Lung (tissue), 11 donors: ENCODE measurements at regions not wholly inside any gene's neighbourhood (a gene's known extent, or its start where the extent isn't known, plus 50 kb on each side); places are given as distances from the start of the nearest gene placed in this dataset.

Source experiments
- ATAC-seq: fragments of 200-7000 bp; cut with Tn5 transposase; one replicate; pipeline ENCODE4 v1.9.1; 2020; ENCODE audit warnings: moderate number of reproducible peaks; ENCODE audit not compliant: insufficient read depth, low FRiP score
- DNase-seq, 3 donors: peaks; one replicate each; pipeline ENCODE4 v3.0.0-alpha.2; 2013 to 2017
- H3K27ac ChIP-seq, 2 donors: one replicate each; pipeline ENCODE4 v1.5.1; 2013; ENCODE audit warnings: mild to moderate bottlenecking in 2 of 2, moderate library complexity in 2 of 2, control low read depth in 1 of 2, inconsistent platforms in 1 of 2, low read depth in 1 of 2, low read length in 1 of 2
- H3K27me3 ChIP-seq, 3 donors: one replicate each; pipeline ENCODE4 v1.5.1; 2013; ENCODE audit warnings: low read length in 2 of 3; ENCODE audit not compliant: control insufficient read depth in 3 of 3, insufficient read depth in 3 of 3
- H3K36me3 ChIP-seq, 4 donors: one replicate each; pipeline ENCODE4 v1.5.1; 2013; ENCODE audit warnings: low read length in 4 of 4, mild to moderate bottlenecking in 1 of 4, moderate library complexity in 1 of 4; ENCODE audit not compliant: control insufficient read depth in 4 of 4, insufficient read depth in 4 of 4
- H3K4me1 ChIP-seq, 5 donors: one replicate each; pipeline ENCODE4 v1.5.1; 2013; ENCODE audit warnings: low read length in 5 of 5, mild to moderate bottlenecking in 2 of 5, moderate library complexity in 1 of 5; ENCODE audit not compliant: control insufficient read depth in 5 of 5, insufficient read depth in 5 of 5
- H3K4me3 ChIP-seq: one replicate; pipeline ENCODE4 v1.5.1; 2013; ENCODE audit warnings: mild to moderate bottlenecking, control low read depth, moderate library complexity
- H3K9ac ChIP-seq, 2 donors: one replicate each; pipeline ENCODE4 v1.5.1; 2013; ENCODE audit warnings: low read length in 2 of 2, control low read depth in 1 of 2; ENCODE audit not compliant: insufficient read depth in 1 of 2
- H3K9me3 ChIP-seq, 4 donors: one replicate each; pipeline ENCODE4 v1.5.1; 2013; ENCODE audit warnings: low read length in 3 of 4, mild to moderate bottlenecking in 1 of 4, moderate library complexity in 1 of 4; ENCODE audit not compliant: control insufficient read depth in 4 of 4, insufficient read depth in 3 of 4
- WGBS, 2 donors: extraction: QIAGEN DNeasy Blood & Tissue Kit; methylation state at CpG; one replicate each; pipeline ENCODE4 v1.1.7; 2013; 5-methylcytosine and 5-hydroxymethylcytosine counted together
- TF ChIP-seq, protein P1 (sequence below): IDR thresholded peaks from 2 replicates; pipeline ENCODE4 v1.5.1; 2012; ENCODE audit warnings: mild to moderate bottlenecking; ENCODE audit errors: control extremely low read depth, extremely low read depth
- donor health status: control.
- donor health status: control.
- donor health status: Bipolar disorder and iron deficiency.
- donor health status: healthy.
- donor health status: DM: yes; HTN: yes; CAD: no.

DNA sequence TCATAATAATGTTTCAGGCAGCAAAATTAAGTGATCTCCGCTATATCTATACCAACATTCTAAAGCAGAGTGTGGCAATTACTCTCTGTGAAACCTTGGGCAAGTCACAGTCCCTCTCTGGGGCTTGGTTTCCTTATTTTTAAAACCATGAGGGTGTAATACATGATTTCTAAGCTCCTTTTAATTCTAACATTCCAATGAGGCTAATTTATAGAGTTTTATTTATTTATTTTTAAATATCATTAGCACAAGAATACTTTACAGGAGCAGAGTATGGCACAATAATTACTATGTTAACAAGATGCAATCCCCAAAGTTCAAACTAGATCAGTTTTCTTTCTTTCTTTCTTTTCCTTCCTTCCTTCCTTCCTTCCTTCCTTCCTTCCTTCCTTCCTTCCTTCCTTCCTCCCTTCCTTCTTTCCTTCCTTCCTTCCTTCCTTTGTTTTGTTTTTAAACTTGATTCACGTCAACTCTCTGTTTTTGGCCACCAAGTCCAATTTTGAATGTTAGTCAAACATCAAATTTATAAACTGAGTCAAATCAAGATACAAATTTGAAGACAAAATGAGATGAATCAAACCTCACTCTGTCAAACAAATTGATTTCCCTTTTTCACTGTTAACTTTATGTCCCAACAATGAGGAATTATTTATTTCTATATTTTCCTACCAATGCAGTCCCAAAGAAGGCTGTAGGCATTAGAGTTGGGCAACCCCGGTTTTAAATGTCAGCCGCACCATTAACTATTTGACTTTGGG, 50.2 kb upstream of the GPR174 start:
- TF ChIP-seq, protein P1, sequence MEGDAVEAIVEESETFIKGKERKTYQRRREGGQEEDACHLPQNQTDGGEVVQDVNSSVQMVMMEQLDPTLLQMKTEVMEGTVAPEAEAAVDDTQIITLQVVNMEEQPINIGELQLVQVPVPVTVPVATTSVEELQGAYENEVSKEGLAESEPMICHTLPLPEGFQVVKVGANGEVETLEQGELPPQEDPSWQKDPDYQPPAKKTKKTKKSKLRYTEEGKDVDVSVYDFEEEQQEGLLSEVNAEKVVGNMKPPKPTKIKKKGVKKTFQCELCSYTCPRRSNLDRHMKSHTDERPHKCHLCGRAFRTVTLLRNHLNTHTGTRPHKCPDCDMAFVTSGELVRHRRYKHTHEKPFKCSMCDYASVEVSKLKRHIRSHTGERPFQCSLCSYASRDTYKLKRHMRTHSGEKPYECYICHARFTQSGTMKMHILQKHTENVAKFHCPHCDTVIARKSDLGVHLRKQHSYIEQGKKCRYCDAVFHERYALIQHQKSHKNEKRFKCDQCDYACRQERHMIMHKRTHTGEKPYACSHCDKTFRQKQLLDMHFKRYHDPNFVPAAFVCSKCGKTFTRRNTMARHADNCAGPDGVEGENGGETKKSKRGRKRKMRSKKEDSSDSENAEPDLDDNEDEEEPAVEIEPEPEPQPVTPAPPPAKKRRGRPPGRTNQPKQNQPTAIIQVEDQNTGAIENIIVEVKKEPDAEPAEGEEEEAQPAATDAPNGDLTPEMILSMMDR = no peak
- Histone ChIP-seq H3K36me3 (no peaks in the 10 kb centered on the region), H3K4me1 (no peaks in the 10 kb centered on the region), H3K9ac (no peak overlapping the region), H3K4me3 (no peak overlapping the region), H3K9me3 (no peaks in the 10 kb centered on the region), H3K27me3 (no peaks in the 10 kb centered on the region), H3K27ac (no peak overlapping the region)
- no peak for ATAC-seq
- no peak for DNase-seq
- 73 to 84% methylated on average over 4 of the region's 4 CpGs for WGBS, 2 donors
